ENCODE measurements at regions not wholly inside any gene's neighbourhood (a gene's known extent, or its start where the extent isn't known, plus 50 kb on each side); places are given as distances from the start of the nearest gene placed in this dataset.
A peak's percentile ranks its signal among the peaks of the same experiment; 100 is the strongest.

GRCh38 chr6:25122622-25123237 lies 156.4 kb upstream of the CARMIL1 start:
- H3K36me3 ChIP-seq (ENCODE audit: control insufficient read depth, insufficient read depth, low read length) = no peaks in the 10 kb centered on the region
- no peak overlapping the region for H3K4me3 ChIP-seq (ENCODE audit: low read depth, low read length)
- no peak overlapping the region for H3K4me2 ChIP-seq (ENCODE audit: low read length)
- H3K27ac ChIP-seq = peak overlapping the region; percentile 40
- H3K9ac ChIP-seq = no peak overlapping the region
- no peak overlapping the region for H2AFZ ChIP-seq
- H3K79me2 ChIP-seq = no peaks in the 10 kb centered on the region
- no peak for TF ChIP-seq CTCF (IDR thresholded peaks at IDR 0.05)
- H3K9me3 ChIP-seq (ENCODE audit: control insufficient read depth, low read length) = no peaks in the 10 kb centered on the region
- peaks cover 2% of the 10 kb centered on the region for H3K4me1 ChIP-seq
- no peaks in the 10 kb centered on the region for H3K27me3 ChIP-seq (ENCODE audit: control insufficient read depth, insufficient read depth, low read length)

- Histone ChIP-seq H3K27ac (no peak overlapping the region), H2AFZ (no peak overlapping the region)
Observed at GRCh38 chr6:25124216-25124715, 154.9 kb upstream of the CARMIL1 start.

GRCh38 chr6:25125736-25126135 lies 153.4 kb upstream of the CARMIL1 start:
- Histone ChIP-seq H3K27me3 (ENCODE audit: control insufficient read depth, insufficient read depth, low read length) (no peaks in the 10 kb centered on the region), H3K36me3 (ENCODE audit: control insufficient read depth, insufficient read depth, low read length) (no peaks in the 10 kb centered on the region), H3K4me1 (peaks cover 2% of the 10 kb centered on the region), H3K9me3 (ENCODE audit: control insufficient read depth, low read length) (no peaks in the 10 kb centered on the region), H3K4me2 (ENCODE audit: low read length) (no peak overlapping the region), H3K27ac (no peak overlapping the region), H2AFZ (no peak overlapping the region), H3K79me2 (no peaks in the 10 kb centered on the region), H3K9ac (no peak overlapping the region), H3K4me3 (ENCODE audit: low read depth, low read length) (no peak overlapping the region)
- TF ChIP-seq CTCF (IDR thresholded peaks at IDR 0.05) = no peak

More at GRCh38 chr6:25124216-25124715, 154.9 kb upstream of the CARMIL1 start:
- Histone ChIP-seq H3K9ac (no peak overlapping the region), H3K36me3 (ENCODE audit: control insufficient read depth, insufficient read depth, low read length) (no peaks in the 10 kb centered on the region), H3K4me2 (ENCODE audit: low read length) (no peak overlapping the region), H3K9me3 (ENCODE audit: control insufficient read depth, low read length) (no peaks in the 10 kb centered on the region), H3K27me3 (ENCODE audit: control insufficient read depth, insufficient read depth, low read length) (no peaks in the 10 kb centered on the region), H3K79me2 (no peaks in the 10 kb centered on the region), H3K4me1 (peaks cover 2% of the 10 kb centered on the region), H3K4me3 (ENCODE audit: low read depth, low read length) (no peak overlapping the region)
- no peak for TF ChIP-seq CTCF (IDR thresholded peaks at IDR 0.05)

- Histone ChIP-seq H3K9ac (no peak overlapping the region), H3K4me3 (ENCODE audit: low read depth, low read length) (no peak overlapping the region), H3K4me2 (ENCODE audit: low read length) (no peak overlapping the region), H3K27me3 (ENCODE audit: control insufficient read depth, insufficient read depth, low read length) (no peaks in the 10 kb centered on the region), H3K36me3 (ENCODE audit: control insufficient read depth, insufficient read depth, low read length) (no peaks in the 10 kb centered on the region), H3K79me2 (no peaks in the 10 kb centered on the region), H2AFZ (no peak overlapping the region), H3K4me1 (no peaks in the 10 kb centered on the region), H3K27ac (no peak overlapping the region), H3K9me3 (ENCODE audit: control insufficient read depth, low read length) (no peaks in the 10 kb centered on the region)
- TF ChIP-seq CTCF (IDR thresholded peaks at IDR 0.05) = no peak
Observed at GRCh38 chr6:25127076-25127837, 151.9 kb upstream of the CARMIL1 start.
